AG09309 (cell line): ENCODE measurements at regions not wholly inside any gene's neighbourhood (a gene's known extent, or its start where the extent isn't known, plus 50 kb on each side); places are given as distances from the start of the nearest gene placed in this dataset.

Source experiments
- DNase-seq: peaks from one replicate; pipeline ENCODE4 v3.0.0-alpha.2; 2010; ENCODE audit warnings: low read depth
- H3K4me3 ChIP-seq: 2 replicates; pipeline ENCODE4 v1.5.1; 2011; ENCODE audit warnings: mild to moderate bottlenecking, low read depth, low read length, moderate library complexity; ENCODE audit not compliant: control insufficient read depth
- TF ChIP-seq, protein P1 (sequence below): IDR thresholded peaks from 2 replicates; pipeline ENCODE4 v1.5.1; 2011; ENCODE audit warnings: mild to moderate bottlenecking, low read depth, low read length, inconsistent platforms; ENCODE audit not compliant: insufficient read depth, control insufficient read depth; ENCODE audit errors: missing control alignments

DNA sequence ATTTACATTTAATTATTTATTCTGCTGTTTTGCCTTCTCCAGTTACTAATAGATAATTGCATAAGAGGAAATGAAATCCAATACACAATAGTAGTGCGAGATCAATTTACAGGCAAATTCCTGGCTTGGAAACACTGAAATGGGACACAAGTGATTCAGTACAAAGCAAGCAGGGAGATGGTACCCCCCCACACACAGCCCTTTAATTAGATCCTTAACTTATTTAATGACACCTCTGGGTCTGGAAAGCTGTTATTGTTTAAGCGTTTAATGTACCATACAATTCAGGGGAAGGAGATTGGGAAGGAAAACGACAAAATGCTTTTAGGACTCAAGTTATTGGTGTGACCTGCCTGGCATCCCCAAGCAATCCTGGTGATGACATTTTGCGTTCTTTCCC is 318.2 kb downstream of the NPIPA8 start:
- no peak for DNase-seq
- TF ChIP-seq, protein P1, sequence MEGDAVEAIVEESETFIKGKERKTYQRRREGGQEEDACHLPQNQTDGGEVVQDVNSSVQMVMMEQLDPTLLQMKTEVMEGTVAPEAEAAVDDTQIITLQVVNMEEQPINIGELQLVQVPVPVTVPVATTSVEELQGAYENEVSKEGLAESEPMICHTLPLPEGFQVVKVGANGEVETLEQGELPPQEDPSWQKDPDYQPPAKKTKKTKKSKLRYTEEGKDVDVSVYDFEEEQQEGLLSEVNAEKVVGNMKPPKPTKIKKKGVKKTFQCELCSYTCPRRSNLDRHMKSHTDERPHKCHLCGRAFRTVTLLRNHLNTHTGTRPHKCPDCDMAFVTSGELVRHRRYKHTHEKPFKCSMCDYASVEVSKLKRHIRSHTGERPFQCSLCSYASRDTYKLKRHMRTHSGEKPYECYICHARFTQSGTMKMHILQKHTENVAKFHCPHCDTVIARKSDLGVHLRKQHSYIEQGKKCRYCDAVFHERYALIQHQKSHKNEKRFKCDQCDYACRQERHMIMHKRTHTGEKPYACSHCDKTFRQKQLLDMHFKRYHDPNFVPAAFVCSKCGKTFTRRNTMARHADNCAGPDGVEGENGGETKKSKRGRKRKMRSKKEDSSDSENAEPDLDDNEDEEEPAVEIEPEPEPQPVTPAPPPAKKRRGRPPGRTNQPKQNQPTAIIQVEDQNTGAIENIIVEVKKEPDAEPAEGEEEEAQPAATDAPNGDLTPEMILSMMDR, result no peak
- no peak overlapping the region for H3K4me3 ChIP-seq

GRCh38 chr16:18013863-18014262 is 322.7 kb downstream of the NPIPA8 start:
- no peak overlapping the region for H3K4me3 ChIP-seq
- DNase-seq, result no peak
- TF ChIP-seq, protein P1, result no peak

GRCh38 chr16:18008356-18008755 is 328.2 kb downstream of the NPIPA8 start:
- no peak overlapping the region for H3K4me3 ChIP-seq
- TF ChIP-seq, protein P1, result no peak
- DNase-seq, result no peak

- H3K4me3 ChIP-seq, result no peak overlapping the region
- no peak for DNase-seq
- TF ChIP-seq, protein P1, result no peak
Measured at GRCh38 chr16:18003033-18003432, 333.5 kb downstream of the NPIPA8 start.

- TF ChIP-seq, protein P1, result no peak
Measured at GRCh38 chr16:17998996-17999395, 337.5 kb downstream of the NPIPA8 start.

DNA sequence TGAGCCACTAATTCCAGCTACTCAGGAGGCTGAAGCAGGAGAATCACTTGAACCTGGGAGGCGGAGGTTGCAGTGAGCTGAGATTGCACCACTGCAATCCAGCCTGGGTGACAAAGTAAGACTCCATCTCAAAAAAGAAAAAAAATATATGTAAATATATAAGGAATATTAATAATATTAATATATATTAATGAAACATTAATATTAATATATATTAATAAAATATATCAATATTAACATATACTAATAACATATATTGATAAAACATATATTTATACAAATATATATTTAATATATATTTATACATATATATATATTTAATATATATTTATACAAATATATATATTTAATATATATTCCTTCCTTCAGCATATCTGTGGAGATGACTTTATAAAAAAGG is 338.0 kb downstream of the NPIPA8 start:
- DNase-seq, result no peak
- TF ChIP-seq, protein P1, result no peak
- H3K4me3 ChIP-seq, result no peak overlapping the region

More at GRCh38 chr16:17998996-17999395, 337.5 kb downstream of the NPIPA8 start:
- no peak for DNase-seq
- no peak overlapping the region for H3K4me3 ChIP-seq

DNA sequence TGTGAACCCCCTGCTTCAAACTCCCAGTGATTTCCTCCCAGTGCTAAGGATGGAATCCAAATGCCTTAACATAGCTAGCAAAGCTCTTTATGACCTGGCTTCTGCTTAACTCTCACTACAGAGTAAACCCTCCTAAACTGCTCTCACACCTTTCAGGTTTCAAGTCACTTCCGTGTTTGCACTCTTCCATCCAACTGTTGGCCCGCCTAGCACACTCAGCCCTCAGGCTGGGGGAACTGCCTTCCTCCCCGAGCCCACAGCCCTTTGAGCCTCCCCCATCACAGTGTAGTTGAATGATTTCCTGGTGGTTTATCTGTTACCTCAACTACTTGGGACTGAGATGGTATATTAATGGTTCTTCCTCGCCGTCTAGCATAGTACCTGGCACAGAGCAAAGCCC is 342.5 kb downstream of the NPIPA8 start:
- TF ChIP-seq, protein P1, result no peak
- DNase-seq, result no peak
- H3K4me3 ChIP-seq, result no peak overlapping the region
